Panc1 (cell line): ENCODE measurements at regions not wholly inside any gene's neighbourhood (a gene's known extent, or its start where the extent isn't known, plus 50 kb on each side); places are given as distances from the start of the nearest gene placed in this dataset.

Experiments
- ATAC-seq: fragments of 200-7000 bp; cut with Tn5 transposase; 2 replicates; pipeline ENCODE4 v1.9.1; 2020; ENCODE audit warnings: mild to moderate bottlenecking, moderate library complexity
- BruUV-seq: library from RNA; stranded (reverse); fragments of 400-500 nt; replicated peaks from 2 replicates; lab custom pipeline; 2021; lab: Mats Ljungman, UMichigan
- CTCF ChIA-PET: fragments of 300-600 bp; sonication (Branson Sonifier 250); formaldehyde crosslinking; loops from one replicate; lab custom pipeline; 2022; ENCODE audit warnings: antibody characterized with exemption; lab: Charles Lee
- POLR2A ChIA-PET: fragments of 300-600 bp; sonication (Branson Sonifier 250); formaldehyde crosslinking; loops from one replicate; lab custom pipeline; 2022; ENCODE audit warnings: antibody characterized with exemption; lab: Charles Lee
- DNase-seq: peaks from one replicate; pipeline ENCODE4 v3.0.0-alpha.2; 2010; ENCODE audit warnings: low read depth, low spot score
- H3K27ac ChIP-seq: 2 replicates; pipeline ENCODE4 v1.5.1; 2011; ENCODE audit warnings: mild to moderate bottlenecking, low read length, inconsistent platforms
- H3K27me3 ChIP-seq: fragments of 200-500 bp; sonication (Bioruptor generic); 2 replicates; pipeline ENCODE4 v1.6.0; 2014; ENCODE audit warnings: low read length, inconsistent platforms; ENCODE audit not compliant: control insufficient read depth, insufficient read depth
- H3K36me3 ChIP-seq: fragments of 200-500 bp; sonication (Bioruptor generic); 2 replicates; pipeline ENCODE4 v1.5.1; 2014; ENCODE audit warnings: inconsistent platforms, mild to moderate bottlenecking, low read length, moderate library complexity; ENCODE audit not compliant: control insufficient read depth, insufficient read depth
- H3K4me1 ChIP-seq: 2 replicates; pipeline ENCODE4 v1.5.1; 2011; ENCODE audit warnings: inconsistent platforms, mild to moderate bottlenecking, low read length, moderate library complexity; ENCODE audit not compliant: control insufficient read depth, insufficient read depth
- H3K4me3 ChIP-seq, 2 experiments: 2 replicates each; pipeline ENCODE4 v1.5.1; 2011 to 2012; ENCODE audit warnings: low read depth in 2 of 2, low read length in 2 of 2, mild to moderate bottlenecking in 2 of 2, inconsistent platforms in 1 of 2, moderate library complexity in 1 of 2
- H3K9me3 ChIP-seq: fragments of 200-500 bp; sonication (Bioruptor generic); 2 replicates; pipeline ENCODE4 v1.5.1; 2014; ENCODE audit warnings: low read depth, mild to moderate bottlenecking, inconsistent platforms, low read length, moderate library complexity; ENCODE audit not compliant: control insufficient read depth, insufficient read depth
- POLR2AphosphoS5 ChIP-seq: IDR thresholded peaks from 2 replicates; pipeline ENCODE4 v1.6.1; 2012; ENCODE audit warnings: mild to moderate bottlenecking, low read depth, low read length, moderate library complexity
- SIN3A ChIP-seq: IDR thresholded peaks from 2 replicates; pipeline ENCODE4 v1.6.1; 2012; ENCODE audit warnings: low read depth, mild to moderate bottlenecking, low read length, moderate library complexity, borderline replicate concordance; ENCODE audit not compliant: insufficient read depth
- TCF7L2 ChIP-seq: IDR thresholded peaks from 2 replicates; pipeline ENCODE4 v1.6.1; 2011; ENCODE audit warnings: mild to moderate bottlenecking, low read depth, low read length, inconsistent platforms
- in situ Hi-C: cut with HindIII; loops from 2 replicates; pipeline ENCODE4 v1.10.0; 2016; ENCODE audit warnings: low sequenced_read_pairs, low pct_unique_long_range_greater_than_20kb
- intact Hi-C: fragments of 100-400 bp; cut with micrococcal nuclease; formaldehyde crosslinking; loops from one replicate; pipeline ENCODE4 v1.10.0; 2022; ENCODE audit not compliant: unreplicated experiment
- TF ChIP-seq, protein P1 (sequence below): fragments of 450-650 bp; IDR thresholded peaks from 2 replicates; pipeline ENCODE4 v1.5.1; 2017; ENCODE audit warnings: mild to moderate bottlenecking
- TF ChIP-seq, protein P2 (sequence below), 2 experiments: IDR thresholded peaks; 2 replicates each; pipeline ENCODE4 v1.6.1; 2011 to 2012; ENCODE audit warnings: low read depth in 2 of 2, control low read depth in 1 of 2, low read length in 1 of 2, mild to moderate bottlenecking in 1 of 2, moderate library complexity in 1 of 2; ENCODE audit not compliant: insufficient read depth in 1 of 2

DNA sequence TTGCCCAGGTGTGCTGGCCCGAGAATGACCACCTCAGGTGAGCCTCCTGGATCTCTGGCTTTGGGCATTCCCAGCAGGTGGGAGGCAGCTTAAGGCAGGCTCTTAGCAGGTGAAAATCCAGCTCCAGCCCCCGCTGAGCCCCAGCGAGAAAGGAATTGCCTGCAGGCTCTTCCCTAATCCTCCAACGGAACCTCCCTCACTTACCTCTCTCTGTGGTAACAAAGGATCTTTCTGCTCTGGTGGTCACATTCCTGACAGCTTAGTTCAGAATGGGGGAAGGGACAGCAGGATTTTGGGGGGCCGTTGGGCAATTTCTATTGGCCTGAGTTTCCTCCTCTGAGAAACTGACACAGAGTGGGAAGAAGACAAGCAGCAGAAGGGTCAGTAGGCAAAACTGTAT is 116.0 kb upstream of the LHX5 start:
- ATAC-seq: no peak
- Histone ChIP-seq H3K9me3 (no peaks in the 10 kb centered on the region), H3K36me3 (no peaks in the 10 kb centered on the region), H3K27ac (no peak overlapping the region), H3K27me3 (peaks cover 9% of the 10 kb centered on the region), H3K4me1 (no peaks in the 10 kb centered on the region), H3K4me3 (no peak overlapping the region)
- in situ Hi-C loops (no loop called here), intact Hi-C loops (no loop called here)
- DNase-seq: no peak
- TF ChIP-seq, protein P1, sequence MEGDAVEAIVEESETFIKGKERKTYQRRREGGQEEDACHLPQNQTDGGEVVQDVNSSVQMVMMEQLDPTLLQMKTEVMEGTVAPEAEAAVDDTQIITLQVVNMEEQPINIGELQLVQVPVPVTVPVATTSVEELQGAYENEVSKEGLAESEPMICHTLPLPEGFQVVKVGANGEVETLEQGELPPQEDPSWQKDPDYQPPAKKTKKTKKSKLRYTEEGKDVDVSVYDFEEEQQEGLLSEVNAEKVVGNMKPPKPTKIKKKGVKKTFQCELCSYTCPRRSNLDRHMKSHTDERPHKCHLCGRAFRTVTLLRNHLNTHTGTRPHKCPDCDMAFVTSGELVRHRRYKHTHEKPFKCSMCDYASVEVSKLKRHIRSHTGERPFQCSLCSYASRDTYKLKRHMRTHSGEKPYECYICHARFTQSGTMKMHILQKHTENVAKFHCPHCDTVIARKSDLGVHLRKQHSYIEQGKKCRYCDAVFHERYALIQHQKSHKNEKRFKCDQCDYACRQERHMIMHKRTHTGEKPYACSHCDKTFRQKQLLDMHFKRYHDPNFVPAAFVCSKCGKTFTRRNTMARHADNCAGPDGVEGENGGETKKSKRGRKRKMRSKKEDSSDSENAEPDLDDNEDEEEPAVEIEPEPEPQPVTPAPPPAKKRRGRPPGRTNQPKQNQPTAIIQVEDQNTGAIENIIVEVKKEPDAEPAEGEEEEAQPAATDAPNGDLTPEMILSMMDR: no peak
- TF ChIP-seq, protein P2, sequence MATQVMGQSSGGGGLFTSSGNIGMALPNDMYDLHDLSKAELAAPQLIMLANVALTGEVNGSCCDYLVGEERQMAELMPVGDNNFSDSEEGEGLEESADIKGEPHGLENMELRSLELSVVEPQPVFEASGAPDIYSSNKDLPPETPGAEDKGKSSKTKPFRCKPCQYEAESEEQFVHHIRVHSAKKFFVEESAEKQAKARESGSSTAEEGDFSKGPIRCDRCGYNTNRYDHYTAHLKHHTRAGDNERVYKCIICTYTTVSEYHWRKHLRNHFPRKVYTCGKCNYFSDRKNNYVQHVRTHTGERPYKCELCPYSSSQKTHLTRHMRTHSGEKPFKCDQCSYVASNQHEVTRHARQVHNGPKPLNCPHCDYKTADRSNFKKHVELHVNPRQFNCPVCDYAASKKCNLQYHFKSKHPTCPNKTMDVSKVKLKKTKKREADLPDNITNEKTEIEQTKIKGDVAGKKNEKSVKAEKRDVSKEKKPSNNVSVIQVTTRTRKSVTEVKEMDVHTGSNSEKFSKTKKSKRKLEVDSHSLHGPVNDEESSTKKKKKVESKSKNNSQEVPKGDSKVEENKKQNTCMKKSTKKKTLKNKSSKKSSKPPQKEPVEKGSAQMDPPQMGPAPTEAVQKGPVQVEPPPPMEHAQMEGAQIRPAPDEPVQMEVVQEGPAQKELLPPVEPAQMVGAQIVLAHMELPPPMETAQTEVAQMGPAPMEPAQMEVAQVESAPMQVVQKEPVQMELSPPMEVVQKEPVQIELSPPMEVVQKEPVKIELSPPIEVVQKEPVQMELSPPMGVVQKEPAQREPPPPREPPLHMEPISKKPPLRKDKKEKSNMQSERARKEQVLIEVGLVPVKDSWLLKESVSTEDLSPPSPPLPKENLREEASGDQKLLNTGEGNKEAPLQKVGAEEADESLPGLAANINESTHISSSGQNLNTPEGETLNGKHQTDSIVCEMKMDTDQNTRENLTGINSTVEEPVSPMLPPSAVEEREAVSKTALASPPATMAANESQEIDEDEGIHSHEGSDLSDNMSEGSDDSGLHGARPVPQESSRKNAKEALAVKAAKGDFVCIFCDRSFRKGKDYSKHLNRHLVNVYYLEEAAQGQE (IDR thresholded peaks at IDR 0.05; ENCODE audit: insufficient read depth in 1 of 2, low read depth in 2 of 2, low read length in 1 of 2): no peak
- TF ChIP-seq SIN3A (no peak), POLR2AphosphoS5 (no peak), TCF7L2 (no peak)
- ChIA-PET POLR2A (no interaction called here), CTCF (no interaction called here)
- no TSS peak for BruUV-seq

DNA sequence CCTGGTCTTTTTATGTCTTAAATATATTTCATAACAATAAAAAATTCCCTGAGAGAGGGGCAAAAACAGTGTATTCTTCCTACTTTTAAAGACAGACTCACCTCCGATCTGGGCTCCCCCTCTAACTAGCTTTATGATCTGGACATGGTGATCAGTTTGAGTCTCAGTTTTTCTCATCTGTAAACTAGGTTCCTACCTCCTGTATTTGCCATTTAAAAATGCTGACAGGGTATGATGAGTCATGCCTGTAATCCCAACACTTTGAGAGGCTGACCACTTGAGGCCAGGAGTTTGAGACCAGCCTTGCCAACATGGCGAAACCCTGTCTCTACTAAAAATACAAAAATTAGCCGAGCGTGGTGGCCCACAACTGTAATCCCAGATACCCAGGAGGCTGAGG is 114.8 kb upstream of the LHX5 start:
- no peak for DNase-seq
- ChIA-PET CTCF (no interaction called here), POLR2A (no interaction called here)
- H3K4me1 ChIP-seq: no peaks in the 10 kb centered on the region
- H3K4me3 ChIP-seq: no peak overlapping the region
- in situ Hi-C loops: no loop called here
- no peaks in the 10 kb centered on the region for H3K36me3 ChIP-seq
- ATAC-seq: no peak
- peaks cover 3% of the 10 kb centered on the region; the same call in 1 of the 2 replicates for H3K27me3 ChIP-seq
- no peaks in the 10 kb centered on the region for H3K9me3 ChIP-seq
- H3K27ac ChIP-seq: no peak overlapping the region
- TF ChIP-seq, protein P2 (IDR thresholded peaks at IDR 0.05; ENCODE audit: insufficient read depth in 1 of 2, low read depth in 2 of 2, low read length in 1 of 2): no peak
- TF ChIP-seq SIN3A: no peak
- TF ChIP-seq, protein P1: no peak
- TF ChIP-seq POLR2AphosphoS5: no peak
- no peak for TF ChIP-seq TCF7L2
- intact Hi-C loops: no loop called here
- no TSS peak for BruUV-seq
